Fibroblast of the aortic adventitia (primary cell): ENCODE measurements at regions not wholly inside any gene's neighbourhood (a gene's known extent, or its start where the extent isn't known, plus 50 kb on each side); places are given as distances from the start of the nearest gene placed in this dataset.

Experiments
- DNase-seq: peaks from one replicate; pipeline ENCODE4 v3.0.0-alpha.2; 2010; ENCODE audit warnings: low read depth
- H3K4me3 ChIP-seq: 2 replicates; pipeline ENCODE4 v1.5.1; 2011; ENCODE audit warnings: low read depth, mild to moderate bottlenecking, control low read depth, low read length, moderate library complexity
- CTCF ChIP-seq: IDR thresholded peaks from 2 replicates; pipeline ENCODE4 v1.5.1; 2011; ENCODE audit warnings: mild to moderate bottlenecking, low read length, control low read depth, inconsistent platforms; ENCODE audit not compliant: insufficient read depth

GRCh38 chr1:36731226-36732014, 248.7 kb upstream of the CSF3R start:
- no peak for DNase-seq
- TF ChIP-seq CTCF = no peak
- H3K4me3 ChIP-seq = no peak overlapping the region

- no peak overlapping the region for H3K4me3 ChIP-seq
- DNase-seq = no peak
- TF ChIP-seq CTCF = no peak
Measured at GRCh38 chr1:36730599-36730998, 247.9 kb upstream of the CSF3R start.

- TF ChIP-seq CTCF = no peak
- H3K4me3 ChIP-seq = no peak overlapping the region
- DNase-seq = no peak
Measured at GRCh38 chr1:36729716-36730510, 247.2 kb upstream of the CSF3R start.

- no peak for TF ChIP-seq CTCF
Measured at GRCh38 chr1:36729289-36729688, 246.6 kb upstream of the CSF3R start.

GRCh38 chr1:36728846-36729245, 246.1 kb upstream of the CSF3R start:
- H3K4me3 ChIP-seq = no peak overlapping the region
- no peak for DNase-seq
- no peak for TF ChIP-seq CTCF

More at GRCh38 chr1:36729289-36729688, 246.6 kb upstream of the CSF3R start:
- no peak overlapping the region for H3K4me3 ChIP-seq
- no peak for DNase-seq

GRCh38 chr1:36728051-36728450, 245.3 kb upstream of the CSF3R start:
- DNase-seq = no peak
- no peak overlapping the region for H3K4me3 ChIP-seq

More at GRCh38 chr1:36728051-36728450, 245.3 kb upstream of the CSF3R start:
- TF ChIP-seq CTCF = no peak
